IMR-90 (cell line): ENCODE measurements at regions not wholly inside any gene's neighbourhood (a gene's known extent, or its start where the extent isn't known, plus 50 kb on each side); places are given as distances from the start of the nearest gene placed in this dataset.

ENCODE experiments used
- ATAC-seq: fragments of 200-7000 bp; cut with Tn5 transposase; 2 replicates; pipeline ENCODE4 v1.9.1; 2020; ENCODE audit warnings: low read depth, mild to moderate bottlenecking, moderate library complexity
- BruUV-seq: library from RNA; stranded (reverse); fragments of 400-500 nt; replicated peaks from 2 replicates; lab custom pipeline; 2021; lab: Mats Ljungman, UMichigan
- CTCF ChIA-PET: fragments of 300-600 bp; formaldehyde crosslinking; extraction: SDS; loops from one replicate; lab custom pipeline; 2021; ENCODE audit warnings: antibody characterized with exemption; lab: Yijun Ruan, JAX
- POLR2A ChIA-PET: fragments of 300-600 bp; sonication (Branson Sonifier 250); formaldehyde crosslinking; loops from one replicate; lab custom pipeline; 2022; ENCODE audit warnings: antibody characterized with exemption; ENCODE audit not compliant: unreplicated experiment; lab: Charles Lee
- DNase-seq: peaks from one replicate; pipeline ENCODE4 v3.0.0; 2013
- H2AFZ ChIP-seq: replicated peaks from 2 replicates; pipeline ENCODE3; 2013; ENCODE audit warnings: low read length, mild to moderate bottlenecking; ENCODE audit not compliant: poor library complexity
- H2AK5ac ChIP-seq: 2 replicates; pipeline ENCODE4 v1.6.1; 2013; ENCODE audit warnings: low read depth, low read length, inconsistent platforms
- H2AK9ac ChIP-seq: replicated peaks from 2 replicates; pipeline ENCODE3; 2013; ENCODE audit warnings: mild to moderate bottlenecking, low read depth, low read length, moderate library complexity; ENCODE audit not compliant: poor library complexity
- H2BK120ac ChIP-seq: 2 replicates; pipeline ENCODE4 v1.6.1; 2013; ENCODE audit warnings: low read depth, low read length, inconsistent platforms
- H2BK15ac ChIP-seq: 3 replicates; pipeline ENCODE4 v1.6.1; 2013; ENCODE audit warnings: low read depth, low read length, inconsistent platforms
- H2BK20ac ChIP-seq: 2 replicates; pipeline ENCODE4 v1.6.1; 2013; ENCODE audit warnings: low read depth, mild to moderate bottlenecking, inconsistent platforms, low read length, moderate library complexity
- H2BK5ac ChIP-seq: 2 replicates; pipeline ENCODE4 v1.6.1; 2013; ENCODE audit warnings: mild to moderate bottlenecking, low read depth, low read length, inconsistent platforms; ENCODE audit not compliant: poor library complexity, severe bottlenecking
- H3K14ac ChIP-seq: replicated peaks from 2 replicates; pipeline ENCODE4 v1.6.1; 2013; ENCODE audit warnings: low read depth, low read length, inconsistent platforms
- H3K18ac ChIP-seq: 2 replicates; pipeline ENCODE4 v1.6.1; 2013; ENCODE audit warnings: low read depth, low read length, control low read depth
- H3K23ac ChIP-seq: 2 replicates; pipeline ENCODE4 v1.6.1; 2013; ENCODE audit warnings: low read depth, low read length, inconsistent platforms
- H3K27ac ChIP-seq: 2 replicates; pipeline ENCODE4 v1.5.1; 2013; ENCODE audit warnings: mild to moderate bottlenecking, control low read depth, low read length; ENCODE audit not compliant: insufficient read depth
- H3K27me3 ChIP-seq: 2 replicates; pipeline ENCODE4 v1.6.1; 2013; ENCODE audit warnings: low read length; ENCODE audit not compliant: control insufficient read depth, insufficient read depth
- H3K36me3 ChIP-seq: 2 replicates; pipeline ENCODE4 v1.6.1; 2013; ENCODE audit warnings: low read length, mixed read lengths; ENCODE audit not compliant: control insufficient read depth, insufficient read depth
- H3K4ac ChIP-seq: 2 replicates; pipeline ENCODE4 v1.6.1; 2013; ENCODE audit warnings: low read depth, low read length, inconsistent platforms
- H3K4me1 ChIP-seq: 2 replicates; pipeline ENCODE4 v1.6.1; 2013; ENCODE audit warnings: low read length, mixed read lengths; ENCODE audit not compliant: control insufficient read depth, insufficient read depth
- H3K4me2 ChIP-seq: 2 replicates; pipeline ENCODE4 v1.6.1; 2013; ENCODE audit warnings: low read depth, mild to moderate bottlenecking, control low read depth, low read length, moderate library complexity
- H3K4me3 ChIP-seq: 2 replicates; pipeline ENCODE4 v1.5.1; 2013; ENCODE audit warnings: low read depth, mild to moderate bottlenecking, control low read depth, low read length, moderate library complexity; ENCODE audit not compliant: insufficient read depth
- H3K56ac ChIP-seq: 2 replicates; pipeline ENCODE4 v1.6.1; 2013; ENCODE audit warnings: low read length, inconsistent platforms; ENCODE audit not compliant: insufficient read depth; ENCODE audit errors: extremely low read depth
- H3K79me1 ChIP-seq, 2 experiments: 2 replicates each; pipeline ENCODE4 v1.6.1; 2013; ENCODE audit warnings: low read length in 2 of 2, inconsistent platforms in 1 of 2, low read depth in 1 of 2
- H3K9ac ChIP-seq: 2 replicates; pipeline ENCODE4 v1.6.1; 2013; ENCODE audit warnings: low read depth, low read length, control low read depth
- H3K9me1 ChIP-seq: 2 replicates; pipeline ENCODE4 v1.6.1; 2013; ENCODE audit warnings: low read length, inconsistent platforms; ENCODE audit not compliant: insufficient read depth
- H3K9me3 ChIP-seq: 2 replicates; pipeline ENCODE4 v1.6.1; 2013; ENCODE audit warnings: low read length; ENCODE audit not compliant: control insufficient read depth, insufficient read depth
- H4K20me1 ChIP-seq: 2 replicates; pipeline ENCODE4 v1.6.1; 2013; ENCODE audit warnings: low read length, inconsistent platforms; ENCODE audit not compliant: insufficient read depth
- H4K5ac ChIP-seq: 2 replicates; pipeline ENCODE4 v1.6.1; 2013; ENCODE audit warnings: mild to moderate bottlenecking, low read depth, low read length, control low read depth
- H4K8ac ChIP-seq, 2 experiments: 2 replicates each; pipeline ENCODE4 v1.6.1; 2013; ENCODE audit warnings: low read depth in 2 of 2, low read length in 2 of 2, control low read depth in 1 of 2, inconsistent platforms in 1 of 2
- H4K91ac ChIP-seq: 2 replicates; pipeline ENCODE4 v1.6.1; 2013; ENCODE audit warnings: low read depth, low read length, inconsistent platforms; ENCODE audit not compliant: insufficient read depth
- CEBPB ChIP-seq: IDR thresholded peaks from 2 replicates; pipeline ENCODE4 v1.6.1; 2012; ENCODE audit warnings: low read depth, low read length, improper control_type of control experiment
- POLR2A ChIP-seq: IDR thresholded peaks from 2 replicates; pipeline ENCODE4 v1.6.1; 2012; ENCODE audit warnings: mild to moderate bottlenecking, low read depth, low read length
- WGBS, 2 experiments: methylation state at CpG; one replicate each; pipeline versions ENCODE4 v1.1.5 to v1.1.7; 2013; ENCODE audit warnings: missing lambda C conversion rate in 2 of 2; ENCODE audit not compliant: insufficient read length in 1 of 2; ENCODE audit errors: extremely low coverage in 2 of 2; 5-methylcytosine and 5-hydroxymethylcytosine counted together
- dilution Hi-C: fragments of 300-500 bp; cut with HindIII; formaldehyde crosslinking; loops from one replicate; pipeline ENCODE4 v1.14.3; 2018; ENCODE audit warnings: low sequenced_read_pairs; ENCODE audit not compliant: unreplicated experiment
- in situ Hi-C: fragments of 300-500 bp; cut with MboI; formaldehyde crosslinking; loops from 3 replicates; pipeline ENCODE4 v1.14.3; 2019; ENCODE audit warnings: low sequenced_read_pairs, inconsistent platforms, mixed read lengths
- intact Hi-C: fragments of 100-400 bp; cut with micrococcal nuclease; formaldehyde crosslinking; loops from 2 replicates; pipeline ENCODE4 v1.10.0; 2022

DNA sequence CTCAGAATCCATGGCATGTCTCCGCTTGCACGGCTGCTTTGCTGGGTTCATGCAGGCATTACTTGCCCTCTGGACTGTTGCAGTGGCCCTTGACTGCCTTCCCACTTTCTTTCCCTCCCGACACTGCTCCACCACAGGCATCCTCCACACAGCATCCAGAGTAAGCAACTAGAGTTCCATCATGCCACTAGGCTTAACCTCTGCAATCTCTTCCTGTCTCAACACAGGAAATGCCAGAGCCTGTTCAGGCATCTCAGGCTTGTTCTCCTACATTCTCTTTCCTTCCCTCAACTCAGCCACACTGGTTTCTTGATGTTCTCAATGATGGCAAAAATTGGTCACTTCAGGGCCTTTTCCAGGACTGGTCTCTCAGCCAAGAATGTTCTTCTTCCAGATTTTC lies 284.5 kb upstream of the KLF6 start:
- no TSS peak for BruUV-seq
- Histone ChIP-seq H3K14ac (peak overlapping the region; percentile 83), H2AK5ac (peak overlapping the region; percentile 83; the same call in 1 of the 2 replicates), H3K27me3 (no peaks in the 10 kb centered on the region), H2BK15ac (peak overlapping the region; percentile 60), H2AFZ (peak overlapping the region; percentile 69), H2BK5ac (peak overlapping the region; percentile 93), H3K27ac (peak overlapping the region; percentile 33; the same call in 1 of the 2 replicates), H3K4me2 (peak overlapping the region; percentile 7; the same call in 1 of the 2 replicates), H4K8ac (peak overlapping the region; percentile 46 to 88), H2BK120ac (peak overlapping the region; percentile 87), H3K18ac (peak overlapping the region; percentile 77; the same call in 1 of the 2 replicates), H2BK20ac (peak overlapping the region; percentile 95), H3K23ac (peak overlapping the region; percentile 39; the same call in 1 of the 2 replicates), H3K4me3 (no peak overlapping the region), H2AK9ac (no peak overlapping the region), H3K79me1 (no peaks in the 10 kb centered on the region), H4K20me1 (no peaks in the 10 kb centered on the region), H3K9ac (no peak overlapping the region), H4K5ac (peak overlapping the region; percentile 28), H4K91ac (peak overlapping the region; percentile 73), H3K9me1 (peaks cover 6% of the 10 kb centered on the region), H3K36me3 (no peaks in the 10 kb centered on the region), H3K4ac (peak overlapping the region; percentile 74), H3K4me1 (peaks cover 13% of the 10 kb centered on the region), H3K56ac (peak overlapping the region; percentile 70), H3K9me3 (no peaks in the 10 kb centered on the region)
- intact Hi-C loops, result no loop called here
- POLR2A ChIA-PET, result interaction anchor here (0.6 kb wide), 1 partner anchor 13 kb away, joined by 6 read pairs; no protein-coding TSS in a partner anchor
- ATAC-seq, result peak; percentile 89
- dilution Hi-C loops, result no loop called here
- DNase-seq, result peak; percentile 66
- in situ Hi-C loops, result no loop called here
- CTCF ChIA-PET, result no interaction called here
- 93% methylated on average over 2 of the region's 3 CpGs; no CpG with 5 or more reads in 1 of the 2 experiments for WGBS, 2 experiments
- TF ChIP-seq CEBPB, result 0 out of 2 replicates have a peak, but pooled peaks have one; percentile 20
- TF ChIP-seq POLR2A, result no peak
